ENCODE measurements at regions not wholly inside any gene's neighbourhood (a gene's known extent, or its start where the extent isn't known, plus 50 kb on each side); places are given as distances from the start of the nearest gene placed in this dataset.

DNA sequence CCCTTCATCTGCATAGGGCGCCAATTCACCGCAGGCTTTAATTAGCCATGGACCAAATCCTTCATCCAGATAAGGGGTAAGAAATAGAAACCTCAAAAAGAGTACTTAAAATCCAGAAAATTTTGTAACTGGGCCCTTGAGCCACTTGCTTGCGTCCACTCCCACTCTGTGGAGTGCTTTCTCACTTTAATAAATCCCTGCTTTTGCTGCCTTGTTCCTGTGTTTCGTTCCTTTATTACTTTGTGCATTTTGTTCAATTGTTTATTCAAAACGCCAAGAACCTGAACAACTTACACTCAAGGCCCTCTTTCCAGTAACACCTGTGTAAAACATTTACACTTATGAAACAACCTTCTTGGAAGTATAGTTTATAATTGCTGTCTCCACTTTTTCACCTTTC is 66.5 kb downstream of the HMHB1 start:
- Histone ChIP-seq H3K4me3 (replicated peaks; ENCODE audit: low read depth, low read length) (no peak overlapping the region), H3K27me3 (replicated peaks; ENCODE audit: control insufficient read depth, insufficient read depth, low read length) (no peaks in the 10 kb centered on the region), H3K36me3 (ENCODE audit: control insufficient read depth, insufficient read depth, low read length) (no peaks in the 10 kb centered on the region)
- TF ChIP-seq, protein P1, sequence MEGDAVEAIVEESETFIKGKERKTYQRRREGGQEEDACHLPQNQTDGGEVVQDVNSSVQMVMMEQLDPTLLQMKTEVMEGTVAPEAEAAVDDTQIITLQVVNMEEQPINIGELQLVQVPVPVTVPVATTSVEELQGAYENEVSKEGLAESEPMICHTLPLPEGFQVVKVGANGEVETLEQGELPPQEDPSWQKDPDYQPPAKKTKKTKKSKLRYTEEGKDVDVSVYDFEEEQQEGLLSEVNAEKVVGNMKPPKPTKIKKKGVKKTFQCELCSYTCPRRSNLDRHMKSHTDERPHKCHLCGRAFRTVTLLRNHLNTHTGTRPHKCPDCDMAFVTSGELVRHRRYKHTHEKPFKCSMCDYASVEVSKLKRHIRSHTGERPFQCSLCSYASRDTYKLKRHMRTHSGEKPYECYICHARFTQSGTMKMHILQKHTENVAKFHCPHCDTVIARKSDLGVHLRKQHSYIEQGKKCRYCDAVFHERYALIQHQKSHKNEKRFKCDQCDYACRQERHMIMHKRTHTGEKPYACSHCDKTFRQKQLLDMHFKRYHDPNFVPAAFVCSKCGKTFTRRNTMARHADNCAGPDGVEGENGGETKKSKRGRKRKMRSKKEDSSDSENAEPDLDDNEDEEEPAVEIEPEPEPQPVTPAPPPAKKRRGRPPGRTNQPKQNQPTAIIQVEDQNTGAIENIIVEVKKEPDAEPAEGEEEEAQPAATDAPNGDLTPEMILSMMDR (IDR thresholded peaks at IDR 0.05; ENCODE audit: insufficient read depth, low read length, poor library complexity, severe bottlenecking), result no peak
- DNase-seq (ENCODE audit: extremely low read depth, insufficient read length), result no peak

DNA sequence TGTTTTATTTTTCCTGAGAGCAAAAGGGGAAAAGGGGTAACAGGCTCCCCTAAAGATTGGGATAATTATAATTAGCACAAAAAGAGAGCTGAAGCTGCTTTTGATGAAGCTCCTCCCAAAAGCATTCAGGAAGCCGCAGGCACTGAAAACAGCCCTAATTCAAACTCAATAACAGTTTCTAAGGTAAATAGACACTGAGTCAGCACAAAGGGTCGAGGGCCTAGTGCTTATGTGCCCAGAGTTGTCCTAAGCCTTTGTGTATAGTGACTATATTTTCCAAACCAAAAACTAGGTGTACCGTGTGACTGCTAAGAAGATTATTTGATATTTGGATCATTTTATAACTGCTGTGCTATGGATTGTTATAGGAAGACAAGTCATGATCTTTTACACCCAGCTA is 67.7 kb downstream of the HMHB1 start:
- TF ChIP-seq, protein P1 (IDR thresholded peaks at IDR 0.05; ENCODE audit: insufficient read depth, low read length, poor library complexity, severe bottlenecking), result no peak

DNA sequence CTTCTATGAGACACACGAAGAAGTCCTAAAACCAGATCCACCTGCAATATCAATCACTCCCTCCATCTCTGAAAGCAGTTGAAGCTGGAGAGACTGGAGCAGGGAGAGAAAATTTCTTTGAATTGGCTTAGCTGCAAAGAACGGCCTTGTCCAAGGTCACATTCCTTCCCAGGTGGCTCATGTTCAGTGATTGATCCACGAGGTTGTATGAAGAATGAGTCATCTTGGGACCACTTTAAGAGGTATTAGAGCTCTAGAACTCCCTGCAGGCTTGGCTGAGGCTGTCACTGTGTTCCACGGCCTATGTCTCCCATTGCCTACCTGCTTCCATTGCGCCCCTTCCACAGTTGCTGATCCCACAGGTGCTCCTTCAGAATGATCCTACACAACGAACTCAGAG is 68.2 kb downstream of the HMHB1 start:
- no peaks in the 10 kb centered on the region for H3K27me3 ChIP-seq (replicated peaks; ENCODE audit: control insufficient read depth, insufficient read depth, low read length)
- TF ChIP-seq, protein P1 (IDR thresholded peaks at IDR 0.05; ENCODE audit: insufficient read depth, low read length, poor library complexity, severe bottlenecking), result no peak

More for the DNA sequence above, 67.7 kb downstream of the HMHB1 start:
- no peak for DNase-seq (ENCODE audit: extremely low read depth, insufficient read length)
- no peak overlapping the region for H3K4me3 ChIP-seq (replicated peaks; ENCODE audit: low read depth, low read length)
- H3K27me3 ChIP-seq (replicated peaks; ENCODE audit: control insufficient read depth, insufficient read depth, low read length), result no peaks in the 10 kb centered on the region
- no peaks in the 10 kb centered on the region for H3K36me3 ChIP-seq (ENCODE audit: control insufficient read depth, insufficient read depth, low read length)

DNA sequence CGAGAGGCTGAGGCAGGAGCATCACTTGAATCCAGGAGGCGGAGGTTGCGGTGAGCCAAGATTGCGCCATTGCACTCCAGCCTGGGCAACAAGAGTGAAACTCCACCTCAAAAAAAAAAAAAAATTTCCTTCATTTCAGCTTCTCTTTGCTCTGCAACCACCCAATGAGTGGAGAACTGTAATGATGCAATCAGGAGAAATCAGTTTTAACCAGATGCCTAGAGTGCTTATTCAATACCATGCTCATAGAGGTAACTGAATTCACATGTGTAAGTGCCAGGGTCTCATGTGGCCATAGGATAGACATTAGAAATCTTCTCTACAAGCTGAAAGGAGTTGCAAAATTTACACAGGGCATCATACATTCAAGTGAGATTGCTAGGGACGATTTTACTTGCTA is 70.6 kb downstream of the HMHB1 start:
- Histone ChIP-seq H3K4me3 (replicated peaks; ENCODE audit: low read depth, low read length) (no peak overlapping the region), H3K27me3 (replicated peaks; ENCODE audit: control insufficient read depth, insufficient read depth, low read length) (no peaks in the 10 kb centered on the region), H3K36me3 (ENCODE audit: control insufficient read depth, insufficient read depth, low read length) (no peaks in the 10 kb centered on the region)
- TF ChIP-seq, protein P1 (IDR thresholded peaks at IDR 0.05; ENCODE audit: insufficient read depth, low read length, poor library complexity, severe bottlenecking), result no peak
- no peak for DNase-seq (ENCODE audit: extremely low read depth, insufficient read length)

More for the DNA sequence above, 68.2 kb downstream of the HMHB1 start:
- DNase-seq (ENCODE audit: extremely low read depth, insufficient read length), result no peak
- Histone ChIP-seq H3K36me3 (ENCODE audit: control insufficient read depth, insufficient read depth, low read length) (no peaks in the 10 kb centered on the region), H3K4me3 (replicated peaks; ENCODE audit: low read depth, low read length) (no peak overlapping the region)

DNA sequence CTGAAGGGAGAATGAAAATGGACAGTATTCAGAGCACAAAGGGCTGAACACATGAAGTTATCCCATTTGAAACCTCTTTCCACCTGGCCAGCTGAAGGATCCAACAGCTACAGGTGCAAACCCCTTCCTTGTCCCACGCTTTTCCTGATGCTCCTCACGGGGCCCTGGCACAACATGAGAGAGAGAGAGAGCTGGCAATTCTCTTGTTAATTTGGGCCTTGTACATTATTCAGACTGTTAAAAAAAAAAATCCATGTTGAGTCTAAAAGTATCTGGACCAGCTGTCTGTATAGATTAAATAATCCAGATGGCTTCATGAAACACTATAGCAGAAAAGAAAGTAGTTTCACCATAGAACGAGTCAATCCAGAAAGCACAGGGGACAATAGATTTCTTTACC is 74.1 kb downstream of the HMHB1 start:
- no peak for DNase-seq (ENCODE audit: extremely low read depth, insufficient read length)
- TF ChIP-seq, protein P1 (IDR thresholded peaks at IDR 0.05; ENCODE audit: insufficient read depth, low read length, poor library complexity, severe bottlenecking), result no peak
- H3K4me3 ChIP-seq (replicated peaks; ENCODE audit: low read depth, low read length), result no peak overlapping the region
- no peaks in the 10 kb centered on the region for H3K36me3 ChIP-seq (ENCODE audit: control insufficient read depth, insufficient read depth, low read length)
- H3K27me3 ChIP-seq (replicated peaks; ENCODE audit: control insufficient read depth, insufficient read depth, low read length), result no peaks in the 10 kb centered on the region
